Type B pancreatic cell (in vitro differentiated cells): ENCODE measurements at regions not wholly inside any gene's neighbourhood (a gene's known extent, or its start where the extent isn't known, plus 50 kb on each side); places are given as distances from the start of the nearest gene placed in this dataset.

Experiments
- DNase-seq: peaks from one replicate; pipeline ENCODE4 v3.0.0; 2021; ENCODE audit warnings: mixed read lengths; ENCODE audit not compliant: unreplicated experiment; ENCODE audit errors: extremely low spot score
- H3K27ac Mint-ChIP-seq: 2 replicates; pipeline ENCODE4 v1.8.0; 2021; ENCODE audit warnings: mild to moderate bottlenecking, mixed read lengths
- H3K27me3 Mint-ChIP-seq: 2 replicates; pipeline ENCODE4 v1.8.0; 2021; ENCODE audit warnings: mixed read lengths
- H3K36me3 Mint-ChIP-seq: 2 replicates; pipeline ENCODE4 v1.8.0; 2021; ENCODE audit warnings: mixed read lengths
- H3K4me1 Mint-ChIP-seq: one replicate; pipeline ENCODE4 v1.8.0; 2021; ENCODE audit warnings: mixed read lengths; ENCODE audit not compliant: unreplicated experiment
- H3K4me3 Mint-ChIP-seq: 2 replicates; pipeline ENCODE4 v1.8.0; 2021; ENCODE audit warnings: mild to moderate bottlenecking, mixed read lengths
- H3K9me3 Mint-ChIP-seq: 2 replicates; pipeline ENCODE4 v1.8.0; 2021; ENCODE audit warnings: mixed read lengths
- TF ChIP-seq, protein P1 (sequence below): fragments of 200-600 bp; sonication (generic); conservative IDR thresholded peaks from 2 replicates; pipeline ENCODE4 v1.5.0; 2021; ENCODE audit warnings: antibody characterized with exemption, mild to moderate bottlenecking

DNA sequence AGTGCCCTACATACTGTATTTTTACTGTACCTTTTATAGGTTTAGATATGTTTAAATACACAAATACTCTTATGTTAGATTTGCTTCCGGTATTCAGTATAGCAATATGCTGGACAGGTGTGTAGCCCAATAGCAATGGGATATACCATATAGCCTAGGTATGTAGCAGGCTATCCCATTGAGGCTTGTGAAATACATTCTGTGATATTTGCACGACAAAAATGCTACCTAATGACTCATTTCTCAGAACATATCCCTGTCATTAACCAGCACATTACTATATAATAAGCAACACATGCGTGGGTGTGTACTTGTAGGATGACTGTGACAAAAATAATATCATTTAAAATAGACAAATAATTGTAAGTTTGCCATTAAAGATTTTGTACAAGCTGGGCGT, 208.8 kb downstream of the MRPS30 start:
- H3K4me1 Mint-ChIP-seq: no peaks in the 10 kb centered on the region
- H3K9me3 Mint-ChIP-seq: no peaks in the 10 kb centered on the region
- no peaks in the 10 kb centered on the region for H3K27me3 Mint-ChIP-seq
- no peak overlapping the region for H3K27ac Mint-ChIP-seq
- no peak overlapping the region for H3K4me3 Mint-ChIP-seq
- DNase-seq: no peak
- H3K36me3 Mint-ChIP-seq: no peaks in the 10 kb centered on the region
- TF ChIP-seq, protein P1, sequence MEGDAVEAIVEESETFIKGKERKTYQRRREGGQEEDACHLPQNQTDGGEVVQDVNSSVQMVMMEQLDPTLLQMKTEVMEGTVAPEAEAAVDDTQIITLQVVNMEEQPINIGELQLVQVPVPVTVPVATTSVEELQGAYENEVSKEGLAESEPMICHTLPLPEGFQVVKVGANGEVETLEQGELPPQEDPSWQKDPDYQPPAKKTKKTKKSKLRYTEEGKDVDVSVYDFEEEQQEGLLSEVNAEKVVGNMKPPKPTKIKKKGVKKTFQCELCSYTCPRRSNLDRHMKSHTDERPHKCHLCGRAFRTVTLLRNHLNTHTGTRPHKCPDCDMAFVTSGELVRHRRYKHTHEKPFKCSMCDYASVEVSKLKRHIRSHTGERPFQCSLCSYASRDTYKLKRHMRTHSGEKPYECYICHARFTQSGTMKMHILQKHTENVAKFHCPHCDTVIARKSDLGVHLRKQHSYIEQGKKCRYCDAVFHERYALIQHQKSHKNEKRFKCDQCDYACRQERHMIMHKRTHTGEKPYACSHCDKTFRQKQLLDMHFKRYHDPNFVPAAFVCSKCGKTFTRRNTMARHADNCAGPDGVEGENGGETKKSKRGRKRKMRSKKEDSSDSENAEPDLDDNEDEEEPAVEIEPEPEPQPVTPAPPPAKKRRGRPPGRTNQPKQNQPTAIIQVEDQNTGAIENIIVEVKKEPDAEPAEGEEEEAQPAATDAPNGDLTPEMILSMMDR: no peak

DNA sequence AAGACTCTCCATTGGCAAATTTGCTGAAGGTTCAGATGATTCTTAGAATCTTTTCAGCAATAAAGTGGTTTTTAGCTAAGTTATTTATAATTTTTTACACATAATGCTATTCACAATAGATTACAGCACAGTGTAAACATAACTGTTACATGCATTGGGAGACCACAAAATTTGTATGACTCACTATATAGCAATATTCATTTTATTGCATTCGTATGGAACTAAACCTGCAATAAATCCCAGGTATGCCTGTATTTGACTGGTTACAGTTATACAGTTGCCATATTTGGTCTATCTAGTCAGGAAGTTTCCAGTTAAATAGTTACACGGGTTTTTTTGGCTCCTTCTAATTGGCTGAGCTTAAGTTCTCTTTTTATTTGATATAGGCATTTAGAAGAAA, 220.8 kb downstream of the MRPS30 start:
- H3K4me3 Mint-ChIP-seq: no peak overlapping the region

GRCh38 chr5:45035991-45036390, 227.2 kb downstream of the MRPS30 start:
- no peak overlapping the region for H3K27ac Mint-ChIP-seq
- H3K4me1 Mint-ChIP-seq: no peaks in the 10 kb centered on the region
- no peaks in the 10 kb centered on the region for H3K9me3 Mint-ChIP-seq
- H3K4me3 Mint-ChIP-seq: no peak overlapping the region
- no peak for DNase-seq
- no peaks in the 10 kb centered on the region for H3K36me3 Mint-ChIP-seq
- TF ChIP-seq, protein P1: no peak
- H3K27me3 Mint-ChIP-seq: no peaks in the 10 kb centered on the region

More for the DNA sequence above, 220.8 kb downstream of the MRPS30 start:
- TF ChIP-seq, protein P1: no peak
- Mint-ChIP-seq H3K27me3 (no peaks in the 10 kb centered on the region), H3K27ac (no peak overlapping the region), H3K9me3 (no peaks in the 10 kb centered on the region), H3K4me1 (no peaks in the 10 kb centered on the region), H3K36me3 (no peaks in the 10 kb centered on the region)
- DNase-seq: no peak

- Mint-ChIP-seq H3K27ac (no peak overlapping the region), H3K9me3 (no peaks in the 10 kb centered on the region), H3K27me3 (no peaks in the 10 kb centered on the region), H3K4me3 (no peak overlapping the region), H3K4me1 (no peaks in the 10 kb centered on the region), H3K36me3 (no peaks in the 10 kb centered on the region)
- DNase-seq: no peak
- TF ChIP-seq, protein P1: no peak
Observed at GRCh38 chr5:45037927-45038326, 229.2 kb downstream of the MRPS30 start.

GRCh38 chr5:45038366-45038987, 229.7 kb downstream of the MRPS30 start:
- Mint-ChIP-seq H3K4me1 (no peaks in the 10 kb centered on the region), H3K36me3 (no peaks in the 10 kb centered on the region), H3K4me3 (no peak overlapping the region), H3K9me3 (no peaks in the 10 kb centered on the region), H3K27me3 (no peaks in the 10 kb centered on the region), H3K27ac (no peak overlapping the region)
- DNase-seq: no peak
- TF ChIP-seq, protein P1: peak; percentile 85

- TF ChIP-seq, protein P1: no peak
- H3K9me3 Mint-ChIP-seq: no peaks in the 10 kb centered on the region
- no peak overlapping the region for H3K27ac Mint-ChIP-seq
Observed at GRCh38 chr5:45042283-45042682, 233.5 kb downstream of the MRPS30 start.

More at GRCh38 chr5:45042283-45042682, 233.5 kb downstream of the MRPS30 start:
- no peak for DNase-seq
- Mint-ChIP-seq H3K4me1 (no peaks in the 10 kb centered on the region), H3K27me3 (no peaks in the 10 kb centered on the region), H3K4me3 (no peak overlapping the region), H3K36me3 (no peaks in the 10 kb centered on the region)
